Endothelial cell of umbilical vein (primary cell): ENCODE measurements at regions not wholly inside any gene's neighbourhood (a gene's known extent, or its start where the extent isn't known, plus 50 kb on each side); places are given as distances from the start of the nearest gene placed in this dataset.

Source experiments
- BruUV-seq: library from RNA; stranded (reverse); fragments of 400-500 nt; replicated peaks from 2 replicates; lab custom pipeline; 2021; lab: Mats Ljungman, UMichigan
- CTCF ChIA-PET: fragments of 300-600, 350-600 bp; sonication (Branson Sonifier 250); formaldehyde crosslinking; loops from one replicate; lab custom pipeline; 2021; ENCODE audit warnings: antibody characterized with exemption, inconsistent platforms; lab: Charles Lee
- POLR2A ChIA-PET: fragments of 300-600, 350-600 bp; sonication (Branson Sonifier 250); formaldehyde crosslinking; loops from one replicate; lab custom pipeline; 2021; ENCODE audit warnings: antibody characterized with exemption, inconsistent platforms; lab: Charles Lee
- DNase-seq: peaks from one replicate; pipeline ENCODE4 v3.0.0-alpha.2; 2011; ENCODE audit warnings: low read depth, low spot score
- FAIRE-seq: peaks from 2 replicates; lab custom pipeline; 2011; peaks lifted over from hg19 to GRCh38; lab: Jason Lieb, UNC
- H2AFZ ChIP-seq: 2 replicates; pipeline ENCODE4 v1.6.0; 2012; ENCODE audit warnings: low read depth, low read length, control low read depth, inconsistent platforms
- H3K27ac ChIP-seq: 2 replicates; pipeline ENCODE4 v1.5.1; 2011; ENCODE audit warnings: low read depth, mild to moderate bottlenecking, control low read depth, low read length, moderate library complexity; ENCODE audit not compliant: insufficient read depth
- H3K27me3 ChIP-seq, 2 experiments: 2 replicates each; pipeline versions ENCODE4 v1.6.0 to v1.6.1; 2011; ENCODE audit warnings: low read length in 2 of 2, mixed read lengths in 1 of 2; ENCODE audit not compliant: control insufficient read depth in 2 of 2, insufficient read depth in 2 of 2
- H3K36me3 ChIP-seq, 2 experiments: 2 replicates in 1 of 2; 3 replicates in 1 of 2; pipeline ENCODE4 v1.5.1; 2011; ENCODE audit warnings: low read length in 2 of 2, mild to moderate bottlenecking in 1 of 2, moderate library complexity in 1 of 2; ENCODE audit not compliant: control insufficient read depth in 2 of 2, insufficient read depth in 2 of 2; ENCODE audit errors: extremely low read depth in 1 of 2
- H3K4me1 ChIP-seq: 3 replicates; pipeline ENCODE4 v1.5.1; 2011; ENCODE audit warnings: mild to moderate bottlenecking, low read length; ENCODE audit not compliant: control insufficient read depth, insufficient read depth; ENCODE audit errors: extremely low read depth
- H3K4me2 ChIP-seq: 2 replicates; pipeline ENCODE4 v1.6.1; 2011; ENCODE audit warnings: low read length, control low read depth, mixed read lengths; ENCODE audit not compliant: insufficient read depth
- H3K4me3 ChIP-seq, 3 experiments: fragments of 200-600 bp in 1 of 3; sonication (generic), shearing (Covaris generic) in 1 of 3; replicated peaks in 1 of 3; 2 replicates each; pipeline ENCODE4 v1.5.1; 2011 to 2016; ENCODE audit warnings: control low read depth in 3 of 3, low read length in 3 of 3, mild to moderate bottlenecking in 2 of 3, inconsistent platforms in 1 of 3, low read depth in 1 of 3, moderate library complexity in 1 of 3; ENCODE audit not compliant: insufficient read depth in 1 of 3
- H3K79me2 ChIP-seq: 2 replicates; pipeline ENCODE4 v1.6.0; 2012; ENCODE audit warnings: low read length, inconsistent platforms; ENCODE audit not compliant: control insufficient read depth, insufficient read depth
- H3K9ac ChIP-seq: replicated peaks from 2 replicates; pipeline ENCODE3; 2011; ENCODE audit warnings: low read length, control low read depth; ENCODE audit not compliant: insufficient read depth; ENCODE audit errors: extremely low read depth
- H3K9me1 ChIP-seq: replicated peaks from 3 replicates; pipeline ENCODE4 v1.6.0; 2011; ENCODE audit warnings: mild to moderate bottlenecking, low read length; ENCODE audit not compliant: control insufficient read depth, insufficient read depth; ENCODE audit errors: extremely low read depth
- H3K9me3 ChIP-seq: replicated peaks from 2 replicates; pipeline ENCODE4 v1.5.1; 2012; ENCODE audit warnings: low read length, inconsistent platforms; ENCODE audit not compliant: control insufficient read depth, insufficient read depth
- H4K20me1 ChIP-seq: replicated peaks from 2 replicates; pipeline ENCODE3; 2011; ENCODE audit warnings: mild to moderate bottlenecking, low read length; ENCODE audit not compliant: control insufficient read depth, insufficient read depth; ENCODE audit errors: extremely low read depth
- FOS ChIP-seq: IDR thresholded peaks from 2 replicates; pipeline ENCODE4 v1.6.1; 2011; ENCODE audit warnings: mild to moderate bottlenecking, low read length, moderate library complexity, borderline replicate concordance; ENCODE audit not compliant: insufficient read depth
- GATA2 ChIP-seq: IDR thresholded peaks from 2 replicates; pipeline ENCODE4 v1.7.0; 2011; ENCODE audit warnings: low read depth, mild to moderate bottlenecking, moderate library complexity, mixed read lengths, low read length; ENCODE audit not compliant: insufficient read length, insufficient read depth
- JUN ChIP-seq: IDR thresholded peaks from 2 replicates; pipeline ENCODE4 v1.6.1; 2011; ENCODE audit warnings: borderline replicate concordance, low read depth; ENCODE audit not compliant: insufficient read length, insufficient read depth
- MYC ChIP-seq: IDR thresholded peaks from one replicate; pipeline ENCODE4 v1.6.1; 2011; ENCODE audit warnings: mild to moderate bottlenecking, low read depth, low read length
- POLR2A ChIP-seq: IDR thresholded peaks from 2 replicates; pipeline ENCODE4 v1.6.1; 2012; ENCODE audit warnings: low read depth, mild to moderate bottlenecking, control low read depth, low read length
- POLR2AphosphoS5 ChIP-seq: IDR thresholded peaks from 2 replicates; pipeline ENCODE4 v1.6.1; 2012; ENCODE audit warnings: low read depth, mild to moderate bottlenecking, control low read depth, low read length, moderate library complexity; ENCODE audit not compliant: insufficient read depth
- dilution Hi-C: fragments of 300-500 bp; cut with MboI; formaldehyde crosslinking; loops from one replicate; pipeline ENCODE4 v1.15.0; 2019; ENCODE audit warnings: low sequenced_read_pairs; ENCODE audit not compliant: extremely low pct_ligation_motif_present
- intact Hi-C: fragments of 100-400 bp; cut with micrococcal nuclease; formaldehyde crosslinking; loops from one replicate; pipeline ENCODE4 v1.10.0; 2022
- TF ChIP-seq, protein P1 (sequence below), 2 donors: IDR thresholded peaks; 1 replicate in 1 of 2; 2 replicates in 1 of 2; pipeline ENCODE4 v1.5.1; 2011; ENCODE audit warnings: low read length in 2 of 2, mild to moderate bottlenecking in 2 of 2, moderate library complexity in 2 of 2, control low read depth in 1 of 2, inconsistent platforms in 1 of 2, low read depth in 1 of 2; ENCODE audit not compliant: insufficient read depth in 1 of 2; ENCODE audit errors: extremely low read depth in 1 of 2

DNA sequence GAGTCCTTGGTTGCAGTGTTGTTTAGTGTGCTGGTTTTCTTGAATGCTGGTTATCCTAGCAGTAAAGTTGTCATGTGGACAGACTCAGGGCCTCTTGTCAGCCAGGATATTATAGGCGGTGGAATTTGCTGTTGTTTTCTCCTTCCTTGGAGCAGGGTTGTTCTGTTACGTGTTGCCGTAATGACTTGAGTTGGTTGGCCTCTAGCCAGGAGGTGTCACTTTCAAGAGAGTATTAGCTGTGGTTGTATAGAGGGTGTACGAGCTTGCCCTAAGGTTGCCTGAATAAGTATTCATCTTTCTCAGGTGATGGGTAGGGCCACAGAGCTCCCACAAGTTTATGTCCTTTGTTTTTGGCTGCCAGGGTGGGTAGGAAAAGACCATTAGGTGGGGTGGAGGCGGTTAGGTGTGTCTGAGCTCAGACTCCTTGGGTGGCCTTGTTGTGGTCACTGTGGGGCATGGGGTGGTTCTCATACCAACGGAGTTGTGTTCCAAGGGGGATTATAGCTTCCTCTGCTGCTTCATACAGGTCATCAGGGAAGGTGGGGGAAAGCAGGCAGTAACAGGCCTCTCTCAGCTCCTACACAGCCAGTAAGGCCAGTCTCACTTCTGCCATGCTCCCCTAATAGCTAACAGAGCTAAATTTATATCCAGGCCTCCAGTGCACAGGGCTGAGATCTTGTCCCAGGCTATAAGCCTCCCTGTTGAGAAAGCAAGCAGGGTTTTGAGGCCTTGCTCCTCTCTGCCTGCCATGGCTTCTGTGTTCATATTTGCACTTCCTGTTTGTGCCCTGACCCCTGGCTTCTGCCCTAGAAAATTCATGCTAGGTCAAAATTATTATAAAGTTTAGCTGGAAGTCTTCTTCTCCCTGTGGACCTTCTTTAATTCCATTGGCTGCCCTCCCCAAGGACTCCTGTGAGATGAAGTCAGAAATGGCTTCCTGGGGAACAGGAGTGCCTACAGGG is 594.7 kb downstream of the RAPGEF2 start:
- intact Hi-C loops (no loop called here), dilution Hi-C loops (no loop called here)
- Histone ChIP-seq H3K9ac (no peak overlapping the region), H3K4me3 (no peak overlapping the region), H3K9me1 (no peaks in the 10 kb centered on the region), H2AFZ (no peak overlapping the region), H3K27me3 (no peaks in the 10 kb centered on the region), H3K79me2 (no peaks in the 10 kb centered on the region), H3K4me2 (no peak overlapping the region), H3K4me1 (no peaks in the 10 kb centered on the region), H3K36me3 (no peaks in the 10 kb centered on the region), H4K20me1 (no peaks in the 10 kb centered on the region), H3K9me3 (no peaks in the 10 kb centered on the region), H3K27ac (no peak overlapping the region)
- FAIRE-seq, result no peak
- TF ChIP-seq GATA2 (no peak), JUN (no peak), MYC (no peak), FOS (no peak), POLR2A (no peak), POLR2AphosphoS5 (no peak)
- TF ChIP-seq, protein P1, sequence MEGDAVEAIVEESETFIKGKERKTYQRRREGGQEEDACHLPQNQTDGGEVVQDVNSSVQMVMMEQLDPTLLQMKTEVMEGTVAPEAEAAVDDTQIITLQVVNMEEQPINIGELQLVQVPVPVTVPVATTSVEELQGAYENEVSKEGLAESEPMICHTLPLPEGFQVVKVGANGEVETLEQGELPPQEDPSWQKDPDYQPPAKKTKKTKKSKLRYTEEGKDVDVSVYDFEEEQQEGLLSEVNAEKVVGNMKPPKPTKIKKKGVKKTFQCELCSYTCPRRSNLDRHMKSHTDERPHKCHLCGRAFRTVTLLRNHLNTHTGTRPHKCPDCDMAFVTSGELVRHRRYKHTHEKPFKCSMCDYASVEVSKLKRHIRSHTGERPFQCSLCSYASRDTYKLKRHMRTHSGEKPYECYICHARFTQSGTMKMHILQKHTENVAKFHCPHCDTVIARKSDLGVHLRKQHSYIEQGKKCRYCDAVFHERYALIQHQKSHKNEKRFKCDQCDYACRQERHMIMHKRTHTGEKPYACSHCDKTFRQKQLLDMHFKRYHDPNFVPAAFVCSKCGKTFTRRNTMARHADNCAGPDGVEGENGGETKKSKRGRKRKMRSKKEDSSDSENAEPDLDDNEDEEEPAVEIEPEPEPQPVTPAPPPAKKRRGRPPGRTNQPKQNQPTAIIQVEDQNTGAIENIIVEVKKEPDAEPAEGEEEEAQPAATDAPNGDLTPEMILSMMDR (IDR thresholded peaks at IDR 0.05; ENCODE audit: extremely low read depth in 1 of 2, insufficient read depth in 1 of 2, low read depth in 1 of 2, low read length in 2 of 2), result no peak
- DNase-seq, result no peak
- CTCF ChIA-PET, result no interaction called here
- POLR2A ChIA-PET, result no interaction called here
- no TSS peak for BruUV-seq
